ENCODE measurements at regions not wholly inside any gene's neighbourhood (a gene's known extent, or its start where the extent isn't known, plus 50 kb on each side); places are given as distances from the start of the nearest gene placed in this dataset.

- Histone ChIP-seq H2AFZ (ENCODE audit: insufficient read depth, low read depth, low read length, poor library complexity, severe bottlenecking) (no peak overlapping the region), H4K20me1 (ENCODE audit: insufficient read depth, low read length) (no peaks in the 10 kb centered on the region), H3K4me1 (ENCODE audit: control insufficient read depth in 1 of 2, insufficient read depth in 2 of 2, low read length in 2 of 2) (no peaks in the 10 kb centered on the region), H3K27me3 (ENCODE audit: control insufficient read depth in 2 of 2, insufficient read depth in 2 of 2, low read length in 2 of 2) (no peaks in the 10 kb centered on the region), H3K4me3 (replicated peaks in 1 of 3; ENCODE audit: low read depth in 2 of 3, low read length in 3 of 3) (no peak overlapping the region), H3K4me2 (replicated peaks; ENCODE audit: extremely low read depth, low read length, poor library complexity, severe bottlenecking) (no peak overlapping the region), H3K36me3 (replicated peaks in 1 of 2; ENCODE audit: control insufficient read depth in 1 of 2, insufficient read depth in 2 of 2, low read length in 2 of 2) (no peaks in the 10 kb centered on the region), H3K9ac (ENCODE audit: insufficient read depth, low read length, poor library complexity, severe bottlenecking) (no peak overlapping the region), H3K27ac (ENCODE audit: low read depth in 1 of 2, low read length in 2 of 2) (no peak overlapping the region), H3K9me3 (replicated peaks in 1 of 2; ENCODE audit: control insufficient read depth in 1 of 2, insufficient read depth in 1 of 2, low read length in 2 of 2) (no peaks in the 10 kb centered on the region), H3K79me2 (ENCODE audit: insufficient read depth, low read length) (no peaks in the 10 kb centered on the region)
- intact Hi-C loops (cut with micrococcal nuclease) = no loop called here
- H3K36me3 Mint-ChIP-seq = no peaks in the 10 kb centered on the region
- DNase-seq = no peak
- H3K9me3 Mint-ChIP-seq = peaks cover 0 to 3% (median 0%) of the 10 kb centered on the region in 7 donors
- no peak overlapping the region for H3K27ac Mint-ChIP-seq
- H3K27me3 Mint-ChIP-seq (ENCODE audit: low read depth in 3 of 3) = no peaks in the 10 kb centered on the region
- H3K4me1 Mint-ChIP-seq = no peaks in the 10 kb centered on the region
- no CpG with 5 or more reads among the region's 1 CpG for WGBS (ENCODE audit: insufficient coverage)
- no peak for TF ChIP-seq CTCF (IDR thresholded peaks at IDR 0.05)
- no peak overlapping the region for H3K4me3 Mint-ChIP-seq
These were observed 338.3 kb upstream of the TEX13C start for GRCh38 chrX:124981420-124981819.

- Histone ChIP-seq H2AFZ (ENCODE audit: insufficient read depth, low read depth, low read length, poor library complexity, severe bottlenecking) (no peak overlapping the region), H3K79me2 (ENCODE audit: insufficient read depth, low read length) (no peaks in the 10 kb centered on the region), H3K36me3 (replicated peaks in 1 of 2; ENCODE audit: control insufficient read depth in 1 of 2, insufficient read depth in 2 of 2, low read length in 2 of 2) (no peaks in the 10 kb centered on the region), H3K4me3 (replicated peaks in 1 of 3; ENCODE audit: low read depth in 2 of 3, low read length in 3 of 3) (no peak overlapping the region), H3K9me3 (replicated peaks in 1 of 2; ENCODE audit: control insufficient read depth in 1 of 2, insufficient read depth in 1 of 2, low read length in 2 of 2) (no peaks in the 10 kb centered on the region), H3K4me1 (ENCODE audit: control insufficient read depth in 1 of 2, insufficient read depth in 2 of 2, low read length in 2 of 2) (no peaks in the 10 kb centered on the region), H3K4me2 (replicated peaks; ENCODE audit: extremely low read depth, low read length, poor library complexity, severe bottlenecking) (no peak overlapping the region), H4K20me1 (ENCODE audit: insufficient read depth, low read length) (no peaks in the 10 kb centered on the region), H3K27ac (ENCODE audit: low read depth in 1 of 2, low read length in 2 of 2) (no peak overlapping the region), H3K9ac (ENCODE audit: insufficient read depth, low read length, poor library complexity, severe bottlenecking) (no peak overlapping the region), H3K27me3 (ENCODE audit: control insufficient read depth in 2 of 2, insufficient read depth in 2 of 2, low read length in 2 of 2) (no peaks in the 10 kb centered on the region)
- no peak for TF ChIP-seq CTCF (IDR thresholded peaks at IDR 0.05)
- no CpG with 5 or more reads among the region's 3 CpGs for WGBS (ENCODE audit: insufficient coverage)
- Mint-ChIP-seq H3K9me3 (peaks cover 0 to 2% (median 0%) of the 10 kb centered on the region in 7 donors), H3K27me3 (ENCODE audit: low read depth in 3 of 3) (no peaks in the 10 kb centered on the region), H3K36me3 (no peaks in the 10 kb centered on the region), H3K4me1 (no peaks in the 10 kb centered on the region), H3K4me3 (no peak overlapping the region), H3K27ac (no peak overlapping the region)
- intact Hi-C loops (cut with micrococcal nuclease) = no loop called here
- no peak for DNase-seq
These were observed 335.4 kb upstream of the TEX13C start for GRCh38 chrX:124984140-124984813.

Measured in CD14-positive monocyte (primary cell).